ENCODE measurements at regions not wholly inside any gene's neighbourhood (a gene's known extent, or its start where the extent isn't known, plus 50 kb on each side); places are given as distances from the start of the nearest gene placed in this dataset.

DNA sequence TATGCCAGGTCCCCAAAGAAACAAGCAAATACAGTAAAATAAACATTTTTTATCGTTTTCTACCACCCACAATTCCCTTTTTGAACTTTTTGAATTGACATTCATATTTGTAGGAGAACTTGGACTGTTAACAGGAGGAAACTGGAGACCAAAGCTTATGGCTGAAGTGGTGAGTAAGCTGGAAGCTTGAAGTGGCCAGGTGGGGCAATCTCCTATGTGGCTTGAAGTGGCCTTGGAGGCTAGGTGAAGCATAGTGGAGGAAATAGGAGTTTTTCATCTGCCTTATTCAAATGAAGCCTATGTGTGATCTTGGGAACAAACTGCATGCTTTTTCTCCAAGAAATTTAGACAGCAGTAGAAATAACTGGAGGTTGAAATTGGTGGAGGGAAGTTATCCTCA lies 962.9 kb upstream of the FANCL start:
- Histone ChIP-seq H3K36me3 (ENCODE audit: low read depth) (no peaks in the 10 kb centered on the region), H3K27ac (no peak overlapping the region), H2AFZ (no peak overlapping the region), H4K20me1 (ENCODE audit: insufficient read depth) (no peaks in the 10 kb centered on the region; the same call in 1 of the 2 replicates), H3F3A (ENCODE audit: insufficient read depth, low read depth) (no peaks in the 10 kb centered on the region), H3K4me1 (replicated peaks; ENCODE audit: insufficient read depth) (no peaks in the 10 kb centered on the region), H3K9me3 (ENCODE audit: insufficient read depth, low read depth) (0 out of 2 replicates have a peak, but pooled peaks cover 5% of the 10 kb centered on the region), H3K4me2 (no peak overlapping the region), H3K9me2 (ENCODE audit: insufficient read depth) (no peaks in the 10 kb centered on the region), H3K27me3 (ENCODE audit: insufficient read depth, low read depth) (no peaks in the 10 kb centered on the region), H3K4me3 (no peak overlapping the region), H3K79me2 (ENCODE audit: low read depth) (no peaks in the 10 kb centered on the region)
- ChIA-PET CTCF (no interaction called here), POLR2A (ENCODE audit: unreplicated experiment) (no interaction called here)
- intact Hi-C loops (cut with micrococcal nuclease; ENCODE audit: unreplicated experiment) = no loop called here
- TF ChIP-seq EZH2 (IDR thresholded peaks at IDR 0.05; ENCODE audit: low read depth) (no peak), CTCF (conservative IDR thresholded peaks at IDR 0.05) (no peak)
- BruUV-seq (replicated peaks) = no TSS peak
- DNase-seq = no peak

- H3K4me1 ChIP-seq (replicated peaks; ENCODE audit: insufficient read depth) = no peaks in the 10 kb centered on the region
- no peaks in the 10 kb centered on the region for H3K79me2 ChIP-seq (ENCODE audit: low read depth)
- H3K9me2 ChIP-seq (ENCODE audit: insufficient read depth) = no peaks in the 10 kb centered on the region
- no peak overlapping the region for H3K4me3 ChIP-seq
- H4K20me1 ChIP-seq (ENCODE audit: insufficient read depth) = no peaks in the 10 kb centered on the region
- H3K27ac ChIP-seq = no peak overlapping the region
- no peak for TF ChIP-seq CTCF (conservative IDR thresholded peaks at IDR 0.05)
- no peak for TF ChIP-seq EZH2 (IDR thresholded peaks at IDR 0.05; ENCODE audit: low read depth)
- no peaks in the 10 kb centered on the region for H3F3A ChIP-seq (ENCODE audit: insufficient read depth, low read depth)
- intact Hi-C loops (cut with micrococcal nuclease; ENCODE audit: unreplicated experiment) = no loop called here
- no peak overlapping the region for H3K4me2 ChIP-seq
- no peaks in the 10 kb centered on the region for H3K36me3 ChIP-seq (ENCODE audit: low read depth)
- no peak for DNase-seq
- ChIA-PET POLR2A (ENCODE audit: unreplicated experiment) (no interaction called here), CTCF (no interaction called here)
- H2AFZ ChIP-seq = no peak overlapping the region
- H3K9me3 ChIP-seq (ENCODE audit: insufficient read depth, low read depth) = 0 out of 2 replicates have a peak, but pooled peaks cover 5% of the 10 kb centered on the region
- no TSS peak for BruUV-seq (replicated peaks)
- H3K27me3 ChIP-seq (ENCODE audit: insufficient read depth, low read depth) = peaks cover 4% of the 10 kb centered on the region
Measured at GRCh38 chr2:59196491-59196890, 955.4 kb upstream of the FANCL start.

DNA sequence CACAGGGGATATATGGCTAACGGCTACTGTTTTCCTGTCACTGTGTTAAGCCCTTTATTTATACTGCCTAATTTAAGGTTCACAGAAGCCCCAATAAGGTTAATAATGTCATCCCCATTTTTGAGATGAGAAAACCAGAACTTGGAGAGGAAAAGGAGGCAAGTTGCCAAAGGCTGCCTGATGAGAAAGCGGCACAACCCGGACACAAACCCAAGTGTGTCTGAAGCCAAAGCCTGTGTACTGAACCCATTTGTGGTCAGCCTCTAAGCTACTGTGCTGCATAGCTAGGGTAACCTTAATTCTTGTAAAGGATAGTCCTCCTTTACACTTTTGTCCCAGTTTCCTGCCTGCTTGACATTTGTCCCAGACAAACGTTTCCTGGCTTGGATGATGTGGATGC lies 954.7 kb upstream of the FANCL start:
- no peak overlapping the region for H2AFZ ChIP-seq
- no peak overlapping the region for H3K4me2 ChIP-seq
- no peaks in the 10 kb centered on the region for H4K20me1 ChIP-seq (ENCODE audit: insufficient read depth)
- POLR2A ChIA-PET (ENCODE audit: unreplicated experiment) = no interaction called here
- no peaks in the 10 kb centered on the region for H3K79me2 ChIP-seq (ENCODE audit: low read depth)
- peaks cover 11% of the 10 kb centered on the region for H3K27me3 ChIP-seq (ENCODE audit: insufficient read depth, low read depth)
- no peak overlapping the region for H3K27ac ChIP-seq
- H3F3A ChIP-seq (ENCODE audit: insufficient read depth, low read depth) = no peaks in the 10 kb centered on the region
- no peaks in the 10 kb centered on the region for H3K9me2 ChIP-seq (ENCODE audit: insufficient read depth)
- 0 out of 2 replicates have a peak, but pooled peaks cover 5% of the 10 kb centered on the region for H3K9me3 ChIP-seq (ENCODE audit: insufficient read depth, low read depth)
- intact Hi-C loops (cut with micrococcal nuclease; ENCODE audit: unreplicated experiment) = no loop called here
- CTCF ChIA-PET = no interaction called here
- no peak for TF ChIP-seq EZH2 (IDR thresholded peaks at IDR 0.05; ENCODE audit: low read depth)
- TF ChIP-seq CTCF (conservative IDR thresholded peaks at IDR 0.05) = no peak
- H3K36me3 ChIP-seq (ENCODE audit: low read depth) = no peaks in the 10 kb centered on the region
- H3K4me3 ChIP-seq = no peak overlapping the region
- no TSS peak for BruUV-seq (replicated peaks)
- no peaks in the 10 kb centered on the region for H3K4me1 ChIP-seq (replicated peaks; ENCODE audit: insufficient read depth)
- no peak for DNase-seq

Measured in PC-9 (cell line).